ENCODE measurements at regions not wholly inside any gene's neighbourhood (a gene's known extent, or its start where the extent isn't known, plus 50 kb on each side); places are given as distances from the start of the nearest gene placed in this dataset.

DNA sequence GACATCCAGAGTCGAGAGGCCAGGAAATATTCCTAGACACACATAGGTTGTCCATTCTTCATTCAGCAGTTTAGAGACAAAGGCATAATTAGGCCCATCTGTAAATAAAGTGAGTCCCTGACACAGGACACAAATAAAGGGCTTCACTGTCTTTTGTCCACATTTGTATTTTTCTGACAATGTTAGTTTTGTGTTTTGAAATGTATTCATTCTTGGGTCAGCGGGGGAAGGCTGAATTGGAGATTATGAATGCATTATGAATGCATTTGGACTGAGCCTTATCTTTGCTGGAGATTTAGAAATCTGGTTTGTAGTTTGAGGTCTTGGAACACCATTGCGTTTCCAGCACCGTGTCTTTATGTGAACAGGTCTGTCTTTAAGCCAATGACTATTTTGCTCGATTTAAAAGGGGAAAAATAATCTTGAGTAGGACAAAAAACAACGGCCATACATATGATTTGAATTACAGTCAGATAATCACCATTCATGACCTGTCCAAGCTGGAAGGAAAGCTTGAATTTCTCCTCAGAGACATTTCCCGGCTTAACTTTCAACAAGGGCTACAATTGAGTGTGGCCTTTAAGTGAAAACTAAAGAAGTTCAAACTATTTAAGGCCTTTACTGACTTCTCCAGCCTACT lies 334.8 kb downstream of the WDR11 start:
- TF ChIP-seq, protein P1, sequence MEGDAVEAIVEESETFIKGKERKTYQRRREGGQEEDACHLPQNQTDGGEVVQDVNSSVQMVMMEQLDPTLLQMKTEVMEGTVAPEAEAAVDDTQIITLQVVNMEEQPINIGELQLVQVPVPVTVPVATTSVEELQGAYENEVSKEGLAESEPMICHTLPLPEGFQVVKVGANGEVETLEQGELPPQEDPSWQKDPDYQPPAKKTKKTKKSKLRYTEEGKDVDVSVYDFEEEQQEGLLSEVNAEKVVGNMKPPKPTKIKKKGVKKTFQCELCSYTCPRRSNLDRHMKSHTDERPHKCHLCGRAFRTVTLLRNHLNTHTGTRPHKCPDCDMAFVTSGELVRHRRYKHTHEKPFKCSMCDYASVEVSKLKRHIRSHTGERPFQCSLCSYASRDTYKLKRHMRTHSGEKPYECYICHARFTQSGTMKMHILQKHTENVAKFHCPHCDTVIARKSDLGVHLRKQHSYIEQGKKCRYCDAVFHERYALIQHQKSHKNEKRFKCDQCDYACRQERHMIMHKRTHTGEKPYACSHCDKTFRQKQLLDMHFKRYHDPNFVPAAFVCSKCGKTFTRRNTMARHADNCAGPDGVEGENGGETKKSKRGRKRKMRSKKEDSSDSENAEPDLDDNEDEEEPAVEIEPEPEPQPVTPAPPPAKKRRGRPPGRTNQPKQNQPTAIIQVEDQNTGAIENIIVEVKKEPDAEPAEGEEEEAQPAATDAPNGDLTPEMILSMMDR (IDR thresholded peaks at IDR 0.05): no peak
- TF ChIP-seq POLR2AphosphoS5 (IDR thresholded peaks at IDR 0.05): no peak
- no peak for TF ChIP-seq POLR2A (IDR thresholded peaks at IDR 0.05)

Measured in stomach (tissue), 4 donors.